HEK293 (cell line): ENCODE measurements at regions not wholly inside any gene's neighbourhood (a gene's known extent, or its start where the extent isn't known, plus 50 kb on each side); places are given as distances from the start of the nearest gene placed in this dataset.
A peak's percentile ranks its signal among the peaks of the same experiment; 100 is the strongest.

ENCODE experiments used
- CTCF ChIA-PET: fragments of 350-600 bp; formaldehyde crosslinking; extraction: SDS; loops from one replicate; lab custom pipeline; 2021; ENCODE audit warnings: antibody characterized with exemption; lab: Yijun Ruan, JAX
- POLR2A ChIA-PET: fragments of 300-600 bp; formaldehyde crosslinking; extraction: SDS; loops from one replicate; lab custom pipeline; 2020; ENCODE audit warnings: antibody characterized with exemption, inconsistent platforms; lab: Yijun Ruan, JAX
- H3K27ac ChIP-seq: fragments of 200-500 bp; sonication (Bioruptor generic); 2 replicates; pipeline ENCODE4 v1.5.1; 2014; ENCODE audit warnings: low read depth, low read length, control low read depth, inconsistent platforms; ENCODE audit errors: extremely low read depth
- H3K36me3 ChIP-seq, 2 experiments: fragments of 200-500 bp in 1 of 2; sonication (Bioruptor generic) in 1 of 2; 1 replicate in 1 of 2; 2 replicates in 1 of 2; pipeline ENCODE4 v1.5.1; 2014 to 2017; ENCODE audit warnings: inconsistent platforms in 2 of 2, low read length in 2 of 2; ENCODE audit not compliant: control insufficient read depth in 2 of 2, insufficient read depth in 1 of 2
- H3K4me1 ChIP-seq: fragments of 200-500 bp; sonication (Bioruptor generic); 2 replicates; pipeline ENCODE4 v1.5.1; 2014; ENCODE audit warnings: mild to moderate bottlenecking, low read length, inconsistent platforms; ENCODE audit not compliant: control insufficient read depth, insufficient read depth
- H3K4me3 ChIP-seq: 2 replicates; pipeline ENCODE4 v1.5.1; 2011; ENCODE audit warnings: low read depth, mild to moderate bottlenecking, control low read depth, low read length, moderate library complexity
- H3K9me3 ChIP-seq: fragments of 200-500 bp; sonication (Bioruptor generic); 2 replicates; pipeline ENCODE4 v1.5.1; 2014; ENCODE audit warnings: low read depth, low read length, inconsistent platforms; ENCODE audit not compliant: control insufficient read depth, insufficient read depth
- MZF1 ChIP-seq: fragments of 450-650 bp; formaldehyde crosslinking; IDR thresholded peaks from 2 replicates; pipeline ENCODE4 v1.5.1; 2017; ENCODE audit warnings: missing biosample characterization, missing genetic modification characterization, borderline replicate concordance
- SP2 ChIP-seq: fragments of 450-650 bp; formaldehyde crosslinking; IDR thresholded peaks from 2 replicates; pipeline ENCODE4 v1.5.1; 2016; ENCODE audit warnings: missing biosample characterization, missing genetic modification characterization
- SP3 ChIP-seq: fragments of 450-650 bp; formaldehyde crosslinking; IDR thresholded peaks from 2 replicates; pipeline ENCODE4 v1.5.1; 2016; ENCODE audit warnings: missing biosample characterization, missing genetic modification characterization
- SP7 ChIP-seq: fragments of 450-650 bp; formaldehyde crosslinking; IDR thresholded peaks from 2 replicates; pipeline ENCODE4 v1.5.1; 2016; ENCODE audit warnings: missing biosample characterization, missing genetic modification characterization
- ZBTB1 ChIP-seq: fragments of 450-650 bp; formaldehyde crosslinking; IDR thresholded peaks from 2 replicates; pipeline ENCODE4 v1.5.1; 2016; ENCODE audit warnings: missing biosample characterization, missing genetic modification characterization
- ZIC2 ChIP-seq: fragments of 450-650 bp; formaldehyde crosslinking; IDR thresholded peaks from 2 replicates; pipeline ENCODE4 v1.5.1; 2016; ENCODE audit warnings: missing biosample characterization, missing genetic modification characterization
- ZNF114 ChIP-seq: fragments of 450-650 bp; formaldehyde crosslinking; IDR thresholded peaks from 2 replicates; pipeline ENCODE4 v1.5.0; 2017; ENCODE audit warnings: missing biosample characterization, missing genetic modification characterization
- ZNF146 ChIP-seq: fragments of 450-650 bp; formaldehyde crosslinking; IDR thresholded peaks from 2 replicates; pipeline ENCODE4 v1.5.1; 2016; ENCODE audit warnings: missing biosample characterization, missing genetic modification characterization
- ZNF175 ChIP-seq: fragments of 450-650 bp; formaldehyde crosslinking; IDR thresholded peaks from 2 replicates; pipeline ENCODE4 v1.5.1; 2016; ENCODE audit warnings: missing biosample characterization, missing genetic modification characterization
- ZNF184 ChIP-seq: fragments of 450-650 bp; IDR thresholded peaks from 2 replicates; pipeline ENCODE4 v1.5.1; 2018; ENCODE audit warnings: missing biosample characterization, mild to moderate bottlenecking, missing genetic modification characterization
- ZNF23 ChIP-seq: fragments of 450-650 bp; formaldehyde crosslinking; IDR thresholded peaks from 2 replicates; pipeline ENCODE4 v1.5.1; 2016; ENCODE audit warnings: missing biosample characterization, missing genetic modification characterization, borderline replicate concordance
- ZNF391 ChIP-seq: fragments of 450-650 bp; formaldehyde crosslinking; IDR thresholded peaks from 2 replicates; pipeline ENCODE4 v1.5.1; 2016; ENCODE audit warnings: low read depth, missing biosample characterization, missing genetic modification characterization, borderline replicate concordance
- ZNF664 ChIP-seq: fragments of 450-650 bp; formaldehyde crosslinking; IDR thresholded peaks from 2 replicates; pipeline ENCODE4 v1.5.1; 2016; ENCODE audit warnings: missing biosample characterization, missing genetic modification characterization
- ZNF777 ChIP-seq: fragments of 450-650 bp; formaldehyde crosslinking; IDR thresholded peaks from 2 replicates; pipeline ENCODE4 v1.5.1; 2017; ENCODE audit warnings: missing biosample characterization, missing genetic modification characterization, borderline replicate concordance
- TF ChIP-seq, protein P1 (sequence below): fragments of 450-650 bp; formaldehyde crosslinking; IDR thresholded peaks from 2 replicates; pipeline ENCODE4; 2016; ENCODE audit warnings: missing biosample characterization, missing genetic modification characterization
- TF ChIP-seq, protein P2 (sequence below): fragments of 450-650 bp; formaldehyde crosslinking; IDR thresholded peaks from 2 replicates; pipeline ENCODE4 v1.5.1; 2016; ENCODE audit warnings: missing biosample characterization, missing genetic modification characterization

DNA sequence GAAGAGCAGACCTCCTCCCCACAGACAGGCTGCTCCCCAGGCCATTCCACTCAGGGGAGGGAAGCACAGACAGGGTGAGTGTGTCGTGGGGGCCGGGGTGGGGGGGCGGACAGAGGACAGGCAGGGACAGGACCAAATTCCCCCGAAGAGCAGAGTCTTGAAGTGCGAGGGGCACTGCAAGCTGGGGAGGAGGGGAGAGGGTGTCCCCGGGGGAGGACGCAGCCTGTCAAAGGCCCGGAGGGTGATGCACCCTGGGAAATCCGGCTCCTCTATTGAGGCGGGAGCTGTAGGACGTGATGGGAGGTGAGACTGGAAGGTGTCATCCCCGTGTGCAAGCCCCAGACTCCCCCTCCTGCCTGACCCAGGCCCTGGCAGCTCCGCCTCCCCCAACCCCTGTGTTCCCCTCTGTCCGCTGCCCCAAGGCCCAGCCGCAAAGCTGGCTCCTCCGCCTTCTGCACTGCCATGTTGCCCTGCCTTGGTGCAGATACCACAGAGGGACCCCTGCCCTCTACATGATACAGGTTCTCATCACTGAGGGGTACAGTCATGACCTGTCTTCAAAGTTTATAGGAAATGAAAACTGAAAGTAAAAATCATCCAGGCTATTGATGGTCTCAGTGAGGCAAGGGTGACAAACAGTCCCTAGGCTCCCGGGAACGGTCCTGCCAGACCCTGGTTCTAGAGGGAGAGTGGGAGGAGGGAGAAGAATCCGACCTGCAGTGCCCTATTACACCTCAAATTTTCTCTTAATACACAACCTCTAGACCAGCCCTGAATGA, 76.3 kb upstream of the IQSEC1 start:
- H3K36me3 ChIP-seq: no peaks in the 10 kb centered on the region
- no peaks in the 10 kb centered on the region for H3K9me3 ChIP-seq
- CTCF ChIA-PET: no interaction called here
- no peaks in the 10 kb centered on the region for H3K4me1 ChIP-seq
- H3K27ac ChIP-seq: no peak overlapping the region
- H3K4me3 ChIP-seq: no peak overlapping the region
- no peak for TF ChIP-seq MZF1 (tag by site-specific recombination)
- POLR2A ChIA-PET: no interaction called here

DNA sequence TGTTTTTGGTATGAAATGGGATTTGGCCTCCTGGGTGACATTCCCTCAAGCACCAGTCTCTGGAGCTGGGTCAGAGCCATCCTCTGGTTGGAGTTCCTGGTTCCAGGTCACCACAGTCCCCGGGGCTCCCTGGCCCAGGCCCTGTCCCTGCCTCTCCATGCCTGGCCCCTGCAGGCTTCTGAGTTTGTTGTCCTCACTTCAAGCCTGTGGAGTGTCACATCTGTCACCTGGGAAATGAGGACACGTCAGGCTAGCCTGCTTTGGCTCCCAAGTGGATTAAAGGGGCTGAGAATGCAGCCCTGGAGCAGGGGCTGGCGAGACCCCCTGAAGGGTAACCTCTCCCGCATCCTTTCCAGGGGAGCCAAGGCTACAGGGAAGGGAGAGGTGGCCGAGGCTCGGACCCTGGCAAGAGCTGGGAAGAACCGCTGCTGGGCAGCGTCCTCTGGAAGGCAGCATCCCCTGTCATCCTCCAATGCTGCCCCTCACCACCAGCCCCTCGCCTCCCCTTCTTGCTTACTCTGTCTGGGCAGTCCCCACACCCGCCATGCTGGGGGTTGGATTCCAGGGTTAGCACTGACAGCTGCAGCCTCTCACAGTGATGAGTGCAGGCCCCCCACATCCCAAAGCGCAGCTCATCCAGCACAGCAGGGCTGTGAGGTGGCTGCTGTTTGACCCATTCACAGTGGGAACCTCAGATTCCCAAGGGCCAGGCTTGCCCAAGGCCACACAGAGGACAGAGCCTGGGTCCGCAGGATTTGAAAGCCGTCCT, 75.5 kb upstream of the IQSEC1 start:
- TF ChIP-seq SP2 (tag by site-specific recombination): no peak
- peak; percentile 27; the same call in 1 of the 2 replicates for TF ChIP-seq ZIC2
- no peaks in the 10 kb centered on the region for H3K36me3 ChIP-seq
- H3K4me1 ChIP-seq: no peaks in the 10 kb centered on the region
- no peak overlapping the region for H3K4me3 ChIP-seq
- H3K9me3 ChIP-seq: no peaks in the 10 kb centered on the region
- ChIA-PET POLR2A (no interaction called here), CTCF (no interaction called here)
- no peak overlapping the region for H3K27ac ChIP-seq

DNA sequence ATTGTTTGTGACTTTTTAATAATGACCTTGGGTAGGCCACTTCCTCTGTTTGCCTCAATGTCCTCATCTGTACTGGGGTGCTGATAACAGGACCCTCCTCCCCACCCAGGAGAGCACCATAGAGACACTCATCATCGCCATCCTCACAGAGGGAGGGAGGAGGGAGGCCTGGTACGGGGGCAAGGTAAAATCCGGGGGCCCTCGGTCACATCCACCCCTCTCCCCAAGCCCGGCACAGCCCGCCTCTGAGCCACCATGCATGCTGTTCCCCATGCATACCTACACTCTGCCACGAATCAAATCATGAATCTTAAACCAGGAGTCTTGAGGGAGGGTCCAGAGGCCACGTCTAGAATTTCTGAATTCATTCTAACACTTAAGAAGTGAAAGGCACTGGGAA, 74.9 kb upstream of the IQSEC1 start:
- CTCF ChIA-PET: no interaction called here
- Histone ChIP-seq H3K4me1 (no peaks in the 10 kb centered on the region), H3K4me3 (no peak overlapping the region), H3K27ac (no peak overlapping the region), H3K36me3 (no peaks in the 10 kb centered on the region), H3K9me3 (no peaks in the 10 kb centered on the region)
- POLR2A ChIA-PET: no interaction called here
- TF ChIP-seq SP7 (tag by site-specific recombination): no peak
- TF ChIP-seq ZNF391: no peak
- TF ChIP-seq MZF1 (tag by site-specific recombination): no peak
- TF ChIP-seq, protein P1, sequence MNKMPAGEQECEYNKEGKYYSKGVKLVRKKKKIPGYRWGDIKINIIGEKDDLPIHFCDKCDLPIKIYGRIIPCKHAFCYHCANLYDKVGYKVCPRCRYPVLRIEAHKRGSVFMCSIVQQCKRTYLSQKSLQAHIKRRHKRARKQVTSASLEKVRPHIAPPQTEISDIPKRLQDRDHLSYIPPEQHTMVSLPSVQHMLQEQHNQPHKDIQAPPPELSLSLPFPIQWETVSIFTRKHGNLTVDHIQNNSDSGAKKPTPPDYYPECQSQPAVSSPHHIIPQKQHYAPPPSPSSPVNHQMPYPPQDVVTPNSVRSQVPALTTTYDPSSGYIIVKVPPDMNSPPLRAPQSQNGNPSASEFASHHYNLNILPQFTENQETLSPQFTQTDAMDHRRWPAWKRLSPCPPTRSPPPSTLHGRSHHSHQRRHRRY (tag by site-specific recombination): no peak
- TF ChIP-seq ZNF146 (tag by site-specific recombination): no peak
- no peak for TF ChIP-seq ZNF23
- TF ChIP-seq ZNF664: no peak
- no peak for TF ChIP-seq ZNF114 (tag by site-specific recombination)
- TF ChIP-seq, protein P2, sequence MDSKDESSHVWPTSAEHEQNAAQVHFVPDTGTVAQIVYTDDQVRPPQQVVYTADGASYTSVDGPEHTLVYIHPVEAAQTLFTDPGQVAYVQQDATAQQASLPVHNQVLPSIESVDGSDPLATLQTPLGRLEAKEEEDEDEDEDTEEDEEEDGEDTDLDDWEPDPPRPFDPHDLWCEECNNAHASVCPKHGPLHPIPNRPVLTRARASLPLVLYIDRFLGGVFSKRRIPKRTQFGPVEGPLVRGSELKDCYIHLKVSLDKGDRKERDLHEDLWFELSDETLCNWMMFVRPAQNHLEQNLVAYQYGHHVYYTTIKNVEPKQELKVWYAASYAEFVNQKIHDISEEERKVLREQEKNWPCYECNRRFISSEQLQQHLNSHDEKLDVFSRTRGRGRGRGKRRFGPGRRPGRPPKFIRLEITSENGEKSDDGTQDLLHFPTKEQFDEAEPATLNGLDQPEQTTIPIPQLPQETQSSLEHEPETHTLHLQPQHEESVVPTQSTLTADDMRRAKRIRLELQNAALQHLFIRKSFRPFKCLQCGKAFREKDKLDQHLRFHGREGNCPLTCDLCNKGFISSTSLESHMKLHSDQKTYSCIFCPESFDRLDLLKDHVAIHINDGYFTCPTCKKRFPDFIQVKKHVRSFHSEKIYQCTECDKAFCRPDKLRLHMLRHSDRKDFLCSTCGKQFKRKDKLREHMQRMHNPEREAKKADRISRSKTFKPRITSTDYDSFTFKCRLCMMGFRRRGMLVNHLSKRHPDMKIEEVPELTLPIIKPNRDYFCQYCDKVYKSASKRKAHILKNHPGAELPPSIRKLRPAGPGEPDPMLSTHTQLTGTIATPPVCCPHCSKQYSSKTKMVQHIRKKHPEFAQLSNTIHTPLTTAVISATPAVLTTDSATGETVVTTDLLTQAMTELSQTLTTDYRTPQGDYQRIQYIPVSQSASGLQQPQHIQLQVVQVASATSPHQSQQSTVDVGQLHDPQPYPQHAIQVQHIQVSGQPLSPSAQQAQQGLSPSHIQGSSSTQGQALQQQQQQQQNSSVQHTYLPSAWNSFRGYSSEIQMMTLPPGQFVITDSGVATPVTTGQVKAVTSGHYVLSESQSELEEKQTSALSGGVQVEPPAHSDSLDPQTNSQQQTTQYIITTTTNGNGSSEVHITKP (tag by site-specific recombination): no peak
- no peak for TF ChIP-seq ZBTB1
- TF ChIP-seq ZNF777 (tag by site-specific recombination): no peak
- no peak for TF ChIP-seq ZNF184 (tag by site-specific recombination)
- no peak for TF ChIP-seq ZNF175
- no peak for TF ChIP-seq SP3 (tag by site-specific recombination)
